ENCODE measurements at regions not wholly inside any gene's neighbourhood (a gene's known extent, or its start where the extent isn't known, plus 50 kb on each side); places are given as distances from the start of the nearest gene placed in this dataset.

- no peak for TF ChIP-seq CTCF (IDR thresholded peaks at IDR 0.05; ENCODE audit: insufficient read depth, low read length, severe bottlenecking)
- Histone ChIP-seq H3K36me3 (ENCODE audit: control insufficient read depth, insufficient read depth, low read length) (no peaks in the 10 kb centered on the region), H3K4me3 (ENCODE audit: low read depth, low read length) (no peak overlapping the region), H3K27me3 (ENCODE audit: control insufficient read depth, insufficient read depth, low read length) (no peaks in the 10 kb centered on the region)
- FAIRE-seq (no peak), DNase-seq (ENCODE audit: low read depth) (no peak)
Observed at GRCh38 chr5:156019130-156019529, 307.8 kb upstream of the SGCD start.

- Histone ChIP-seq H3K4me3 (ENCODE audit: low read depth, low read length) (no peak overlapping the region), H3K36me3 (ENCODE audit: control insufficient read depth, insufficient read depth, low read length) (no peaks in the 10 kb centered on the region), H3K27me3 (ENCODE audit: control insufficient read depth, insufficient read depth, low read length) (no peaks in the 10 kb centered on the region)
- FAIRE-seq (no peak), DNase-seq (ENCODE audit: low read depth) (no peak)
- TF ChIP-seq CTCF (IDR thresholded peaks at IDR 0.05; ENCODE audit: insufficient read depth, low read length, severe bottlenecking) = no peak
Observed at GRCh38 chr5:156019571-156020180, 307.3 kb upstream of the SGCD start.

DNA sequence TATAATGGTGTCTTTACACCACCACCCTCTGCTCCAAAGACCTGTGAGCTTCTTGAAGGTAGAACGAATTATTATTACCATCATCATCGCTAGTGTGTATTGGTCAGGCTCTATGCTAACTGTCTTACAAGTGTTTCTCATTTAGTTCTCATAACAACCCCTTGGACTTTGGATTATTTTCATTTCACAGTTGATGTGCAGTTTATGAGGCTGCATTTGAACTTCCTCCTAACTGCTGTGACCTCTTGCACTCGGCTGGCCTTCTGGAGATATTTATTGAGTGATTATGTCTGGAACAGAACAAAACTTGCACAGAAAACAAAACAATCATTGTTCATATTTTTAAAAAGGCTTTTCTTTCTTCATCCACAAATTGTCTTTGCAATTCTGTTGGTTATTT, 306.3 kb upstream of the SGCD start:
- FAIRE-seq (no peak), DNase-seq (ENCODE audit: low read depth) (no peak)
- Histone ChIP-seq H3K4me3 (ENCODE audit: low read depth, low read length) (no peak overlapping the region), H3K27me3 (ENCODE audit: control insufficient read depth, insufficient read depth, low read length) (no peaks in the 10 kb centered on the region), H3K36me3 (ENCODE audit: control insufficient read depth, insufficient read depth, low read length) (no peaks in the 10 kb centered on the region)
- TF ChIP-seq CTCF (IDR thresholded peaks at IDR 0.05; ENCODE audit: insufficient read depth, low read length, severe bottlenecking) = no peak

GRCh38 chr5:156021866-156022265, 305.1 kb upstream of the SGCD start:
- no peaks in the 10 kb centered on the region for H3K27me3 ChIP-seq (ENCODE audit: control insufficient read depth, insufficient read depth, low read length)
- no peak for TF ChIP-seq CTCF (IDR thresholded peaks at IDR 0.05; ENCODE audit: insufficient read depth, low read length, severe bottlenecking)
- no peak for FAIRE-seq
- no peaks in the 10 kb centered on the region for H3K36me3 ChIP-seq (ENCODE audit: control insufficient read depth, insufficient read depth, low read length)
- H3K4me3 ChIP-seq (ENCODE audit: low read depth, low read length) = no peak overlapping the region
- DNase-seq (ENCODE audit: low read depth) = no peak

- H3K4me3 ChIP-seq (ENCODE audit: low read depth, low read length) = no peak overlapping the region
- H3K27me3 ChIP-seq (ENCODE audit: control insufficient read depth, insufficient read depth, low read length) = no peaks in the 10 kb centered on the region
- no peak for TF ChIP-seq CTCF (IDR thresholded peaks at IDR 0.05; ENCODE audit: insufficient read depth, low read length, severe bottlenecking)
- no peaks in the 10 kb centered on the region for H3K36me3 ChIP-seq (ENCODE audit: control insufficient read depth, insufficient read depth, low read length)
- FAIRE-seq = no peak
- DNase-seq (ENCODE audit: low read depth) = no peak
Observed at GRCh38 chr5:156025656-156026055, 301.3 kb upstream of the SGCD start.

DNA sequence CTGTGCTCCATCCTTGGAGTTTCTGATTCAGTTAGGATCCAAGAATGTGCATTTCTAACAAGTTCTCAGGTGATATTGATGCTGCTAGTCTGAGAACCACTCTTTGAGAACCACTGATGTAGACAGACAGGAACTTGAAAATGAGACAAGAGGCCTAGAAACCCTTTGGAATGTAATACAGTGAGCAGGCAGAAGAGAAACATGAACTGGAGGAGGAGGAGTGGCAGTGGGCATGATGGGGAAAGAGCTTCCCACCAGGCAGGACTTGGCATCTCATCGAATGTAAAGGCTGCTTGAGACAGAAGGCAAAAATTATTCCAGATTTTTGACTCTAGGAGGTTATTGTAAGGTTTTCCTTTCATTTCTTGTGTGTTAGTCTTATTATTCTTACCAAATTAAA, 295.8 kb upstream of the SGCD start:
- Histone ChIP-seq H3K4me3 (ENCODE audit: low read depth, low read length) (no peak overlapping the region), H3K27me3 (ENCODE audit: control insufficient read depth, insufficient read depth, low read length) (no peaks in the 10 kb centered on the region), H3K36me3 (ENCODE audit: control insufficient read depth, insufficient read depth, low read length) (no peaks in the 10 kb centered on the region)
- FAIRE-seq (no peak), DNase-seq (ENCODE audit: low read depth) (no peak)
- no peak for TF ChIP-seq CTCF (IDR thresholded peaks at IDR 0.05; ENCODE audit: insufficient read depth, low read length, severe bottlenecking)

Measured in bronchial epithelial cell (primary cell).